ENCODE measurements at regions not wholly inside any gene's neighbourhood (a gene's known extent, or its start where the extent isn't known, plus 50 kb on each side); places are given as distances from the start of the nearest gene placed in this dataset.

DNA sequence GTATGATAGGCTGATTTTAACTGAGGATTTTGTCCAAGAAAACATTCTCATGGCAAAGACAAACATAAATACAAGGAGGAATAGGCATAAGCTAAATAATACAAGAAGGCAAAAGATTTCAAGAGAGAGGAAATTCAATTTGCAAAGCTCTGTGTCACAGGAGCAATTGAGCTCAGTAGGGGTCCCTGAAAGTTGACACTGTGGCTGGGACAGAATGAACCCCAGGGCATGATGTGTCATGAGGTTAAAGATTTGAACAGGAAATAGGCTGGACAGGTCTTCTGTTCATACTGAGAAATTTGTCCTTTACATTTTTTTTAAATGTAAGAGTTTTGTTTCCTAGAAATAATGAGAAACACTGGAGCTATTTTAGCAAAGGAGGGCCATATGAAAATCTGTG, 555.4 kb upstream of the NEGR1 start:
- TF ChIP-seq GATA2 (IDR thresholded peaks at IDR 0.05; ENCODE audit: low read depth, low read length) (no peak), GATA3 (IDR thresholded peaks at IDR 0.05; ENCODE audit: low read depth, low read length) (no peak)

All from SH-SY5Y (cell line).